ENCODE measurements at regions not wholly inside any gene's neighbourhood (a gene's known extent, or its start where the extent isn't known, plus 50 kb on each side); places are given as distances from the start of the nearest gene placed in this dataset.

- no peak for DNase-seq (ENCODE audit: low spot score)
Observed at GRCh38 chr10:113420057-113420732, 132.7 kb upstream of the HABP2 start.

GRCh38 chr10:113420733-113421675 lies 131.8 kb upstream of the HABP2 start:
- DNase-seq (ENCODE audit: low spot score) = no peak

- DNase-seq (ENCODE audit: low spot score) = no peak
Observed at GRCh38 chr10:113422371-113422770, 130.5 kb upstream of the HABP2 start.

- DNase-seq (ENCODE audit: low spot score) = no peak
Observed at GRCh38 chr10:113423981-113424721, 128.7 kb upstream of the HABP2 start.

- DNase-seq (ENCODE audit: low spot score) = no peak
Observed at GRCh38 chr10:113425008-113425407, 127.8 kb upstream of the HABP2 start.

GRCh38 chr10:113425541-113425951 lies 127.3 kb upstream of the HABP2 start:
- no peak for DNase-seq (ENCODE audit: low spot score)

GRCh38 chr10:113426181-113426877 lies 126.5 kb upstream of the HABP2 start:
- no peak for DNase-seq (ENCODE audit: low spot score)

GRCh38 chr10:113427236-113427735 lies 125.6 kb upstream of the HABP2 start:
- DNase-seq (ENCODE audit: low spot score) = no peak

- no peak for DNase-seq (ENCODE audit: low spot score)
Observed at GRCh38 chr10:113427811-113428558, 124.9 kb upstream of the HABP2 start.

GRCh38 chr10:113430634-113431397 lies 122.0 kb upstream of the HABP2 start:
- DNase-seq (ENCODE audit: low spot score) = no peak

- DNase-seq (ENCODE audit: low spot score) = no peak
Observed at GRCh38 chr10:113431398-113432160, 121.3 kb upstream of the HABP2 start.

- DNase-seq (ENCODE audit: low spot score) = no peak
Observed at GRCh38 chr10:113433711-113434110, 119.1 kb upstream of the HABP2 start.

- no peak for DNase-seq (ENCODE audit: low spot score)
Observed at GRCh38 chr10:113434315-113434714, 118.5 kb upstream of the HABP2 start.

GRCh38 chr10:113434950-113435349 lies 117.9 kb upstream of the HABP2 start:
- no peak for DNase-seq (ENCODE audit: low spot score)

GRCh38 chr10:113435881-113436280 lies 117.0 kb upstream of the HABP2 start:
- no peak for DNase-seq (ENCODE audit: low spot score)

- DNase-seq (ENCODE audit: low spot score) = no peak
Observed at GRCh38 chr10:113436851-113437250, 116.0 kb upstream of the HABP2 start.

- DNase-seq (ENCODE audit: low spot score) = no peak
Observed at GRCh38 chr10:113438652-113439051, 114.2 kb upstream of the HABP2 start.

GRCh38 chr10:113441220-113441619 lies 111.6 kb upstream of the HABP2 start:
- no peak for DNase-seq (ENCODE audit: low spot score)

- no peak for DNase-seq (ENCODE audit: low spot score)
Observed at GRCh38 chr10:113441686-113442270, 111.1 kb upstream of the HABP2 start.
